ELR (cell line): ENCODE measurements at regions not wholly inside any gene's neighbourhood (a gene's known extent, or its start where the extent isn't known, plus 50 kb on each side); places are given as distances from the start of the nearest gene placed in this dataset.

Experiments
- DNase-seq: peaks from one replicate; pipeline ENCODE4 v3.0.0-alpha.2; 2015; ENCODE audit warnings: low read depth

GRCh38 chr14:105783707-105784106 lies 257.3 kb downstream of the TMEM121 start:
- DNase-seq = no peak

DNA sequence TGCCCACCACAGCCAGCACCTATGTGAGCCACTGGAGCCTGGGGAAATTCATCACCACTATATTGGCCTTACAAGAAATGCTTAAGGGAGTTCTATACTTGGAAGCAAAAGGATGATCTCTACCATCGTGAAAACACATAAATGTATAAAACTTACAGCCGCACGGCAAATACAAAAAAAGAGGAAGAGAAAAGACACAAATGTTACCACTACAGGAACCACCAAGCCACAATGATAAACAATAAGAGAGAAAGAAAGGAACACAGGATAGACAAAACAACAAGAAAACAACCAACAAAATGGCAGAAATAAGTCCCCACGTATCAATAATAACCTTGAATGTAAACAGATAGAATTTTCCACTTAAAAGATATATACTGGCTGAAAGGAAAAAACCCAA lies 267.5 kb downstream of the TMEM121 start:
- no peak for DNase-seq

DNA sequence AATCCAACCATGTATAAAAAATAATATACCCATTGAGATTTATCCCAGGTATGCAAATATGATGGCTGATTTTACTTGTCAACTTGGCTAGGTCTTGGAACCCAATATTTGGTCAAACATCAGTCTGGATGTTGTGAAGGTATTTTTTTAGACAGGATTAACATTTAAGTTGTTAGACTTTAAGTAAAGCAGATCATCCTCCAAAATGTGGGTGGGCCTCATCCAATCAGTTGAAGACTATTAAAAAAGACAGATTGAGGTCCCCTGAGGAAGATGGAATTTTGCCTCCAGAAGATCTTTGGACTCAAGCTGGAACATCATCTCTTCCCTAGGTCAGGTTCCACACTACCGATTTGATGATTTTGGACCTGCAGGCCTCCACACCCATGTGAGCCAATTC lies 271.2 kb downstream of the TMEM121 start:
- DNase-seq = no peak

GRCh38 chr14:105805701-105806100 lies 279.3 kb downstream of the TMEM121 start:
- no peak for DNase-seq

- DNase-seq = no peak
Observed at GRCh38 chr14:105806568-105806967, 280.2 kb downstream of the TMEM121 start.

DNA sequence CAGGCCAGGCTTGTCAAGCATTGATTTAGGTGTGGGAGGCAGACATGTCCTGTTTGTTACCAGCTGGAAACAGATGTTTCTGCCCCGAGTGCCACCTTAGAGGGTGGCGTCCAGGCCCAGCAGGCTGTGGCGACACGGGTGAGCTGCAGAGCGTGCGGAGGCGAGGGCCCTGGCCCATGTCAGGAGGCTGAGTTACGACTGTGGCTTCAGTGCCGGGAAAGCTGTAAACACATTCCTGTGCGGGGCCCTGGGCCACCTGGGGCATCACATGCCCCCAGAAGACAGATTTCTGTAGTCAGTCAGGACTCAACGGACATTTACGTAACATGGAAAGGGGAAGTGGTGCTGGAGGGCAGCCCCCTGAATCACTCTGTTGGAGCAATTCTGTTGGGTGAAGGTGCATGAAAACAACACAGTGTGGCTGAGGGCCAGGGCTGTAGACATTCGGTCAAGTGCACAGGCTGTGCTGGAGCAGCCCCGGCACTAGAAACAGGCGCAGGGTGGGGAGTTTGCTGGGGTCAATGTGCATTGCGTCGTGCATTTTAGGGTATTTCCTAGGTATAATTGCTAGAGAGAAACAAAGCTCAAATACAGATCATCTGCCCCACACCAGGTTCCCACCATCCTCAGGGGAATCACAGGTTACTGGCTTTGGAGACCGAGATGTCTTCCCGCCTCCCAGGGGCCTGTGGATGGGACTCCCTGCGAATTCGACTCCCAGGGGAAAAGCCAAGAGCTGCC lies 291.8 kb downstream of the TMEM121 start:
- no peak for DNase-seq

- no peak for DNase-seq
Observed at GRCh38 chr14:105818712-105819005, 292.3 kb downstream of the TMEM121 start.

- no peak for DNase-seq
Observed at GRCh38 chr14:105830171-105830570, 303.8 kb downstream of the TMEM121 start.

DNA sequence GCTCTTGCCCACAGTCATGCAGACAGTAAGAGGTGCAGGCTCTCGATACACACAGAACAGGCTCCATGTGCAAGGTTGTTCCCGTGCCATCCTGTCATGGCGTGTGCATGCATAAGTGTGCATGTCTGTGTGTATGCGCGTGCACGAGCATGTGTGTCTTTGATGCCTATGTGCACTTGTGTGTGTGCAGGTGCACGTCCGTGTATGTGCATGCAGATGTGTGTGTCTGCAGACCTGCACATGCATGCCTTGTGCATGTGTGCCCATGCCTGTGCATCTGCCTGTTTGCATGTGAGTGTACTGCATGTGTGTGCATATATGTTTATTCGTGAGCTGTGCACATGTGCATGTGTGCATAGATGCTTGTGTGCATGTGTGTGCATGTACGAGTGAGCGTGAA lies 309.8 kb downstream of the TMEM121 start:
- no peak for DNase-seq

GRCh38 chr14:105836730-105837129 lies 310.3 kb downstream of the TMEM121 start:
- DNase-seq = no peak

DNA sequence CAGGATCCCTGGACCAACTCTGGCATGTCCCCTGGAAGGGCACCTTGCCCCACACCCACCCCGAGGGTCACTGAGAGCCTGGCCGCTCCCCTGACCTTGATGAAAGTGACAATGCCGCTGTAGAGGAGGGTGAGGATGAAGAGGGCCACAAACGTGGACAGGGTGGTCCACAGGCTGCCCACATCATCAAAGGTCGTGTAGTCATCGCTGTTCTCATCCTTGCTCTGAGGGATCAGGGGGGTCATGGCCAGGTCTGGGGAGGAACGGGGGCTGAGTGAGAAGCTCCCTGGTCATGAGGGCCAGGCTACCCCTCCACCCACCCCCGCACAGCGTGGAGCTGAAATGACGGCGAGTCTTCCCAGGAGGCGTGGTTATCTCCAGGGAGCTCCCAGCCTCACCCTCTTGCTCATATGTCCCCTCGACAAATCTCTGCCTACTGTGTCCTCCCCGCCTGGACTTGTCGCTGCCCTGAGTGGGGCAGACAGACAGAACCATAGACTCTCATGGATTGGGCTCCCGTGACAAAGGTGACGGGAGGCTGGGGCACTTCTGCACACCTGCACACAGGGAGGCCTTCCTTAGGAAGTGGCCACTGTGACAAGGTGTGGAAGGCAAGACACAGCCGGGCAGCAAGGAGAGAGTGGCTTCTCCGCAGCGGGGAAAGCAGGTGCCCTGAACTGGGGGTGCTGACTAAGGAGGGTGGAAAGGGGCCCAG lies 311.1 kb downstream of the TMEM121 start:
- no peak for DNase-seq

GRCh38 chr14:105838107-105838506 lies 311.7 kb downstream of the TMEM121 start:
- DNase-seq = no peak

DNA sequence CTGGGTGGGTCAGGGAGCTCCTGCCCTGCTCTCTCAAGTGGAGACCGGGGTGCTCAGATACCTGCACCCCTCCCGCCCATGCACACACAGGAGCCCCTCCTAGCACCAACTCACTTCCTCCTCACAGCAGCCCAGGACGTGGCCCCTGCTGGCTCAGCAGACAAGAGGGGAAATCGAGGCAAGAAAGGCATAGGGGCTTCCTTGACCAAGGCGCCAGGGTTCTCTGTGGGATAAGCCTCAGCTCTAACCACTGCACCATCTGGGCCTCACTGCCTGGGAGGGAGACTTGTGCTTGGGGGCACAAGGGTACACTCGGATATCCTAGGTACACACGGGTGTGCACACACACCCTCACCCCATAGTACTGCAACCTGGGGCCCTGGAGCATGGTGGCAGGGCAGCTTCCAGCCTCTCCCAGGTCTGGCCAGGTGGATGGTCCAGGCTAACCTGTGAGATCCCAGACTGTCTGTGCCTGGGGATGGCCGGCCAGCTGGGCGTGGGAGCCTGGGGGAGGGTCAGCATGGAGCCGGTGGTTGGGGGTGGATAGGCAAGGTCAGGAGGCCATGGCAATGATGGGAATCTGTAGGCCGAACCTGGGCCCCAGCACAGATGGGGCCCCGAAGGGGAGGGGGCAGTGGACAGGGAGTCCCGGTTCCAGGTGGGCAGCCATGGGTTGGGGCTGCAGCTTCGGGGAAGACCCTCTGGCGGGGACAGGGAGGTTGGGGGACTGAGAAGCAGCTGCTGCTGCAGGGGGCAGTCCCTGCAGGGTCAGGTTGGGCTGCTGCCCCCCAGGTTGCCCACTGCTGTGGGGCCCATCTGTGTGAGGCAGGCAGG lies 312.4 kb downstream of the TMEM121 start:
- no peak for DNase-seq

DNA sequence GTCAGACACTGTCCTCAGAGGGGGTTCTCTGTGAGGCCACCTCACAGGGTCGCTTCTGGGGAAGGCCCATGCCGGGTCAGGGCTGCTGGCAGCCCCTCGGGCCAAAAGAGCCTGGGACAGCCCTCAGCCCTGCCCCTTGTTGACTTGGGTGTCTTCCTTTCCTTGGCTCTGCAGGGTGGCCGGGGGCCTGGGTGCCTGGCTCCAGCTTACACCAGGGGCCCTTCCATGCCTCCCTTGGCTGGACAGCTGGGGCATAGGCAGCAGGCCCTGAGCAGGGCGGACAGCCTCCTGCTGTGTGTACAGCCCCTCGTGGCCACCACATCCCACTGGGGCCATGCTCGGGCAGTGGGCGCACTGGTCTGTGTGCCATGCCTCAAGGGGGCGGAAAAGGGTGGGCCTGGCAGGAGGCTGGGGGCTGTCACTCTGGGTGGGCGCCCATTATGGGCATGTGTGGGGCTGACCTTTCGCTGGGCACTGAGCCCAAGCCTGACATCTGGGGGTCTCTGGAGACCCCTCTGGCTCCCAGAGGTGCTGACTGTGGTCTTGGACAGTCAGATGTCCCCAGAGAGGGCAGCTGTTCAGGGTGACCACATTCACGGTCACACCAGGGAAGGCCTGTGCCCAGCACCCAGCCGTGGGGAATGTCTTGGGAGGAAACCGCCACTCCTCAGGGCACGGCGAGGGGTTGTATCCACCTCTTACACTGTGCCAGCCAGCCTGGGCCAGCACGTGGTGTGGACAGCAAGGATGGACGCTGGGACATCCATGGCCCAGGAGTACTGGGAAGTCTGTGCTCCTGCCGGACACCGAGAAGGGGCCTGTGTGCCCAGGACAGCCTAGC lies 313.3 kb downstream of the TMEM121 start:
- DNase-seq = no peak

- no peak for DNase-seq
Observed at GRCh38 chr14:105840266-105841021, 314.1 kb downstream of the TMEM121 start.

GRCh38 chr14:105841022-105842009 lies 314.9 kb downstream of the TMEM121 start:
- no peak for DNase-seq

DNA sequence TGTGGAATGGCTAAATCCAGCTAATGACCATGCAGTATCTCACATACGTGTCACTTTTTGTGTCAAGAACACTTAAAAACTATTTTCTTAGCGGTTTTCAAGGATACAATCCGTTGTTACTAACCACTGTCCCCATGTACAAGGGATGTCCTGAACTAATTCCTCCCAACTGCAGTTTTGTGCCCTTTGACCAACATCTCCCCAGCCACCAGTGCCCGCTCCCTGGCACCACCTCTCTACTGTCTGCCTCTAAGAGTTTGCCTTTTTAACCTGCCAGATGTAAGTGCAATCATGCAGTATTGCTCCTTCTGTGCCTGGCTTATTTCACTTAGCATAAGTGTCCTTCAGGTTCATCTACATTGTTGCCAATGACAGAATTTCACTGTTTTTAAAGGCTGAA lies 315.7 kb downstream of the TMEM121 start:
- DNase-seq = no peak

GRCh38 chr14:105843444-105844046 lies 317.2 kb downstream of the TMEM121 start:
- DNase-seq = no peak

DNA sequence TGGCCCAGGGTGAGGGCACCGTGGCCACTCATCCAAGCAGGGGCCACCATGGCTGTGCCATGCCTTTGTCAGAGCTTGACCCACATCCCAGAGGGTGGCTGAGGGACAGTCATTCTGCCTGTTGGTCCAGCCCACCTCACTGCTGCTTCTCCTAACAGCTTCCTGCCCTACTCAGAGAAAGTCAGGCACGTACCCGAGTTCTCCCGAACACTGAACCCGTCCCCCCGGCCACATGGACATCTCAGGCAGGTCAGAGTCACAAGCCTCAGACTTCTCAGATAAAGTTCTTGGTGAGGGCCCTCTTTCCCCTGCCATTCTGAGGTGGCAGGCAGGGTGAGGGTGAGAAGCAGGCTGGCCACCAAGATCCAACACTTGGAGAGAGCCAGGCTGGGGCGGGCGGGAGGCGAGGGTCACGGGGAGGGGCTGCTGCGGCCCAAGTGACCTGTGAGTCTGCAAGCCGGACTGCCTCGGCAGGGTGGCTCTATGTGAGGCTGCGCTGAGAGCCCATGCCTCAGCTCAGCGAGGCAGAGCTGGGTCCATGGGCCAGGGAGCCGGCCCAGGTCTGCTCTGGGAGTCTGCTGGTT lies 317.8 kb downstream of the TMEM121 start:
- no peak for DNase-seq
